ENCODE measurements at regions not wholly inside any gene's neighbourhood (a gene's known extent, or its start where the extent isn't known, plus 50 kb on each side); places are given as distances from the start of the nearest gene placed in this dataset.
A peak's percentile ranks its signal among the peaks of the same experiment; 100 is the strongest.

GRCh38 chr13:68597641-68598040 lies 1367.5 kb upstream of the PCDH9 start:
- Histone ChIP-seq H3K4me3 (no peak overlapping the region), H3K36me3 (no peaks in the 10 kb centered on the region), H3K4me1 (no peaks in the 10 kb centered on the region), H3K27ac (no peak overlapping the region), H3K27me3 (ENCODE audit: low read depth) (no peaks in the 10 kb centered on the region), H3K9me3 (no peaks in the 10 kb centered on the region)
- DNase-seq (no peak), ATAC-seq (no peak)
- intact Hi-C loops (cut with DNase I): no loop called here
- TF ChIP-seq, protein P1, sequence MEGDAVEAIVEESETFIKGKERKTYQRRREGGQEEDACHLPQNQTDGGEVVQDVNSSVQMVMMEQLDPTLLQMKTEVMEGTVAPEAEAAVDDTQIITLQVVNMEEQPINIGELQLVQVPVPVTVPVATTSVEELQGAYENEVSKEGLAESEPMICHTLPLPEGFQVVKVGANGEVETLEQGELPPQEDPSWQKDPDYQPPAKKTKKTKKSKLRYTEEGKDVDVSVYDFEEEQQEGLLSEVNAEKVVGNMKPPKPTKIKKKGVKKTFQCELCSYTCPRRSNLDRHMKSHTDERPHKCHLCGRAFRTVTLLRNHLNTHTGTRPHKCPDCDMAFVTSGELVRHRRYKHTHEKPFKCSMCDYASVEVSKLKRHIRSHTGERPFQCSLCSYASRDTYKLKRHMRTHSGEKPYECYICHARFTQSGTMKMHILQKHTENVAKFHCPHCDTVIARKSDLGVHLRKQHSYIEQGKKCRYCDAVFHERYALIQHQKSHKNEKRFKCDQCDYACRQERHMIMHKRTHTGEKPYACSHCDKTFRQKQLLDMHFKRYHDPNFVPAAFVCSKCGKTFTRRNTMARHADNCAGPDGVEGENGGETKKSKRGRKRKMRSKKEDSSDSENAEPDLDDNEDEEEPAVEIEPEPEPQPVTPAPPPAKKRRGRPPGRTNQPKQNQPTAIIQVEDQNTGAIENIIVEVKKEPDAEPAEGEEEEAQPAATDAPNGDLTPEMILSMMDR (IDR thresholded peaks at IDR 0.05): no peak

- no peak overlapping the region for H3K27ac ChIP-seq
Measured at GRCh38 chr13:68588623-68589022, 1358.5 kb upstream of the PCDH9 start.

DNA sequence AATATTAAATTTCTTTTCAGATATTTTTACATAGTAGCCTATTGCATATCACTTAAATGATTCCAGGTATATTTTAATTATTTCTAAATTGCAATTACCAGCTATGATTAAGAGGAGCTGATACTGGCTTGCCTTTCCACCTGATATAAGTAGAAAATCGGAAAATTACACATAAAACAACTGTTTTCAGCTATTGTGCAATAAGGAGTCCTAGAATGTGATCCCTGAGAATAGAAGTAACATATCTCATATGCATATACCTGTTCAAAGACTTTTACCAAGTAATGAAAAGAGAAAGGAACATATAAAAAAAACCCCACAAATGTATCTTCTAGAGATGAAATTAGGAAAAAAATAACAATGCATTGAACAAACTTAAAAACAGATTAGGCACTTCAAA lies 1354.6 kb upstream of the PCDH9 start:
- ATAC-seq (no peak), DNase-seq (no peak)
- H3K27me3 ChIP-seq (ENCODE audit: low read depth): no peaks in the 10 kb centered on the region
- intact Hi-C loops (cut with DNase I): no loop called here
- H3K4me1 ChIP-seq: no peaks in the 10 kb centered on the region
- H3K27ac ChIP-seq: no peak overlapping the region
- no peaks in the 10 kb centered on the region for H3K36me3 ChIP-seq
- H3K9me3 ChIP-seq: no peaks in the 10 kb centered on the region
- TF ChIP-seq, protein P1 (IDR thresholded peaks at IDR 0.05): no peak
- H3K4me3 ChIP-seq: no peak overlapping the region

More at GRCh38 chr13:68588623-68589022, 1358.5 kb upstream of the PCDH9 start:
- Histone ChIP-seq H3K4me1 (no peaks in the 10 kb centered on the region), H3K36me3 (no peaks in the 10 kb centered on the region), H3K9me3 (no peaks in the 10 kb centered on the region), H3K27me3 (ENCODE audit: low read depth) (no peaks in the 10 kb centered on the region), H3K4me3 (no peak overlapping the region)
- DNase-seq (no peak), ATAC-seq (no peak)
- TF ChIP-seq, protein P1 (IDR thresholded peaks at IDR 0.05): no peak
- intact Hi-C loops (cut with DNase I): no loop called here

DNA sequence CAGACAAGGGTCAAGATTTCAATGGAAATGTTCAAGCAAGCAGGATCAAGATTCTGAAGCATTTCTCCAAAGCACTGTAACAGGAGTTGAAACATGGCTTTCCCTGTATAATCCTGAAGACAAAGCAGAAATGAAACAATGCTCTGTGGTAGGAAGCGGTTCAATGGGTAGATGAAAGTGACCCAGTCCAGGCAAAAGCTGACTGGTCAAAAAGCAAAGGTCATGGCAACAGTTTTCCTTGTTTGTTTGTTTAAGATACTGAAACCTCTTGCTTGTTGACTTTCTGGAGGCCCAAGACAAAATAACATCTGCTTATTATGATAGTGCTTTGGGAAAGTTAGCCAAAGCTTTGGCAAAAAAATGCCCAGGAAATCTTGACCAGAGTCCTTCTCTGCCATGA lies 1343.9 kb upstream of the PCDH9 start:
- intact Hi-C loops (cut with DNase I): no loop called here
- Histone ChIP-seq H3K4me3 (no peak overlapping the region), H3K9me3 (no peaks in the 10 kb centered on the region), H3K4me1 (no peaks in the 10 kb centered on the region), H3K27ac (no peak overlapping the region), H3K27me3 (ENCODE audit: low read depth) (no peaks in the 10 kb centered on the region), H3K36me3 (no peaks in the 10 kb centered on the region)
- TF ChIP-seq, protein P1 (IDR thresholded peaks at IDR 0.05): no peak
- ATAC-seq (no peak), DNase-seq (no peak)

GRCh38 chr13:68551701-68552522 lies 1321.8 kb upstream of the PCDH9 start:
- no peak overlapping the region for H3K4me3 ChIP-seq
- H3K4me1 ChIP-seq: no peaks in the 10 kb centered on the region
- no peaks in the 10 kb centered on the region for H3K27me3 ChIP-seq (ENCODE audit: low read depth)
- TF ChIP-seq, protein P1 (IDR thresholded peaks at IDR 0.05): no peak
- DNase-seq (no peak), ATAC-seq (peak in 1 of 2 donors; percentile 36)
- no peaks in the 10 kb centered on the region for H3K9me3 ChIP-seq
- intact Hi-C loops (cut with DNase I): no loop called here
- H3K27ac ChIP-seq: no peak overlapping the region
- no peaks in the 10 kb centered on the region for H3K36me3 ChIP-seq

Data from lower lobe of right lung (tissue), 2 donors.